ENCODE measurements at regions not wholly inside any gene's neighbourhood (a gene's known extent, or its start where the extent isn't known, plus 50 kb on each side); places are given as distances from the start of the nearest gene placed in this dataset.

- no peaks in the 10 kb centered on the region for H3K36me3 ChIP-seq (ENCODE audit: control insufficient read depth, insufficient read depth, low read length)
- no peaks in the 10 kb centered on the region for H3K79me2 ChIP-seq
- no peak overlapping the region for H2AFZ ChIP-seq
- H3K9ac ChIP-seq: no peak overlapping the region
- no peak overlapping the region for H3K27ac ChIP-seq
- no peak overlapping the region for H3K4me3 ChIP-seq (ENCODE audit: low read depth, low read length)
- H3K9me3 ChIP-seq (ENCODE audit: control insufficient read depth, low read length): no peaks in the 10 kb centered on the region
- no peak for TF ChIP-seq CTCF (IDR thresholded peaks at IDR 0.05)
- H3K4me2 ChIP-seq (ENCODE audit: low read length): no peak overlapping the region
- H3K4me1 ChIP-seq: no peaks in the 10 kb centered on the region
- H3K27me3 ChIP-seq (ENCODE audit: control insufficient read depth, insufficient read depth, low read length): no peaks in the 10 kb centered on the region
These were observed 405.5 kb upstream of the TPM1 start for GRCh38 chr15:62636823-62637573.

GRCh38 chr15:62637574-62637897, 405.0 kb upstream of the TPM1 start:
- Histone ChIP-seq H3K4me3 (ENCODE audit: low read depth, low read length) (no peak overlapping the region), H3K79me2 (no peaks in the 10 kb centered on the region), H3K4me2 (ENCODE audit: low read length) (no peak overlapping the region), H3K36me3 (ENCODE audit: control insufficient read depth, insufficient read depth, low read length) (no peaks in the 10 kb centered on the region), H3K27me3 (ENCODE audit: control insufficient read depth, insufficient read depth, low read length) (no peaks in the 10 kb centered on the region), H3K27ac (no peak overlapping the region), H2AFZ (no peak overlapping the region), H3K9ac (no peak overlapping the region), H3K9me3 (ENCODE audit: control insufficient read depth, low read length) (no peaks in the 10 kb centered on the region), H3K4me1 (no peaks in the 10 kb centered on the region)
- no peak for TF ChIP-seq CTCF (IDR thresholded peaks at IDR 0.05)

- TF ChIP-seq CTCF (IDR thresholded peaks at IDR 0.05): no peak
These were observed 404.5 kb upstream of the TPM1 start for GRCh38 chr15:62637950-62638619.

GRCh38 chr15:62639432-62639831, 403.1 kb upstream of the TPM1 start:
- Histone ChIP-seq H3K4me3 (ENCODE audit: low read depth, low read length) (no peak overlapping the region), H3K27ac (no peak overlapping the region), H3K9ac (no peak overlapping the region), H3K9me3 (ENCODE audit: control insufficient read depth, low read length) (no peaks in the 10 kb centered on the region), H3K27me3 (ENCODE audit: control insufficient read depth, insufficient read depth, low read length) (no peaks in the 10 kb centered on the region), H3K4me2 (ENCODE audit: low read length) (no peak overlapping the region), H3K36me3 (ENCODE audit: control insufficient read depth, insufficient read depth, low read length) (no peaks in the 10 kb centered on the region), H3K4me1 (no peaks in the 10 kb centered on the region), H3K79me2 (no peaks in the 10 kb centered on the region), H2AFZ (no peak overlapping the region)
- TF ChIP-seq CTCF (IDR thresholded peaks at IDR 0.05): no peak

More at GRCh38 chr15:62637950-62638619, 404.5 kb upstream of the TPM1 start:
- H3K27me3 ChIP-seq (ENCODE audit: control insufficient read depth, insufficient read depth, low read length): no peaks in the 10 kb centered on the region
- no peaks in the 10 kb centered on the region for H3K4me1 ChIP-seq
- no peaks in the 10 kb centered on the region for H3K79me2 ChIP-seq
- H3K27ac ChIP-seq: no peak overlapping the region
- no peaks in the 10 kb centered on the region for H3K9me3 ChIP-seq (ENCODE audit: control insufficient read depth, low read length)
- no peak overlapping the region for H2AFZ ChIP-seq
- H3K9ac ChIP-seq: no peak overlapping the region
- H3K4me3 ChIP-seq (ENCODE audit: low read depth, low read length): no peak overlapping the region
- no peak overlapping the region for H3K4me2 ChIP-seq (ENCODE audit: low read length)
- H3K36me3 ChIP-seq (ENCODE audit: control insufficient read depth, insufficient read depth, low read length): no peaks in the 10 kb centered on the region
